HL-60 (cell line): ENCODE measurements at regions not wholly inside any gene's neighbourhood (a gene's known extent, or its start where the extent isn't known, plus 50 kb on each side); places are given as distances from the start of the nearest gene placed in this dataset.

Experiments used
- GABPA ChIP-seq: IDR thresholded peaks from 2 replicates; pipeline ENCODE4 v1.6.1; 2012; ENCODE audit warnings: low read depth
- POLR2AphosphoS5 ChIP-seq: IDR thresholded peaks from 2 replicates; pipeline ENCODE4 v1.6.1; 2012; ENCODE audit warnings: low read depth
- SPI1 ChIP-seq: IDR thresholded peaks from 2 replicates; pipeline ENCODE4 v1.6.1; 2012; ENCODE audit warnings: low read depth, mild to moderate bottlenecking, borderline replicate concordance
- TF ChIP-seq, protein P1 (sequence below): IDR thresholded peaks from one replicate; pipeline ENCODE4 v1.5.1; 2011; ENCODE audit warnings: low read length, control low read depth, inconsistent platforms; ENCODE audit not compliant: insufficient read depth
- TF ChIP-seq, protein P2 (sequence below): IDR thresholded peaks from 2 replicates; pipeline ENCODE4 v1.6.1; 2012; ENCODE audit warnings: low read depth; ENCODE audit not compliant: insufficient replicate concordance

DNA sequence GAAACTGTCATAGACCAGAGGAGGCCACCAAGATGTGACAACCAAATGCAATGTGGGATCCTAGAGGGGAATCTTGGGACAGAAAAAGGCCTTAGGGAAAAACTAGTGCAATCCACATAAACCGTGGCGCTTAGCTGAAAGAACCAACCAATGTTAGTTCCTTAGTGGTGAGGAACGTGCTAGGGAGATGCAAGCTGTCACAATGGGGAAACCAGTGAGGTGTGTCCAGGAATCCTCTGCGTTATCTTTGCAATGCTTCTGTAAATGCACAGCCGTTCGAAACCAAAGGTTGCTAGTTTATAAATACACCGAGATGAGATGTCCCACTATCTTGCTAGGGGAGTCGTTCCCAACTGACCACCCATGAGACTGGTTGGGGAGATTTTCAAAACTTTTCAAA lies 157.0 kb upstream of the ID2 start:
- no peak for TF ChIP-seq POLR2AphosphoS5
- TF ChIP-seq, protein P1, sequence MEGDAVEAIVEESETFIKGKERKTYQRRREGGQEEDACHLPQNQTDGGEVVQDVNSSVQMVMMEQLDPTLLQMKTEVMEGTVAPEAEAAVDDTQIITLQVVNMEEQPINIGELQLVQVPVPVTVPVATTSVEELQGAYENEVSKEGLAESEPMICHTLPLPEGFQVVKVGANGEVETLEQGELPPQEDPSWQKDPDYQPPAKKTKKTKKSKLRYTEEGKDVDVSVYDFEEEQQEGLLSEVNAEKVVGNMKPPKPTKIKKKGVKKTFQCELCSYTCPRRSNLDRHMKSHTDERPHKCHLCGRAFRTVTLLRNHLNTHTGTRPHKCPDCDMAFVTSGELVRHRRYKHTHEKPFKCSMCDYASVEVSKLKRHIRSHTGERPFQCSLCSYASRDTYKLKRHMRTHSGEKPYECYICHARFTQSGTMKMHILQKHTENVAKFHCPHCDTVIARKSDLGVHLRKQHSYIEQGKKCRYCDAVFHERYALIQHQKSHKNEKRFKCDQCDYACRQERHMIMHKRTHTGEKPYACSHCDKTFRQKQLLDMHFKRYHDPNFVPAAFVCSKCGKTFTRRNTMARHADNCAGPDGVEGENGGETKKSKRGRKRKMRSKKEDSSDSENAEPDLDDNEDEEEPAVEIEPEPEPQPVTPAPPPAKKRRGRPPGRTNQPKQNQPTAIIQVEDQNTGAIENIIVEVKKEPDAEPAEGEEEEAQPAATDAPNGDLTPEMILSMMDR, result no peak
- TF ChIP-seq, protein P2, sequence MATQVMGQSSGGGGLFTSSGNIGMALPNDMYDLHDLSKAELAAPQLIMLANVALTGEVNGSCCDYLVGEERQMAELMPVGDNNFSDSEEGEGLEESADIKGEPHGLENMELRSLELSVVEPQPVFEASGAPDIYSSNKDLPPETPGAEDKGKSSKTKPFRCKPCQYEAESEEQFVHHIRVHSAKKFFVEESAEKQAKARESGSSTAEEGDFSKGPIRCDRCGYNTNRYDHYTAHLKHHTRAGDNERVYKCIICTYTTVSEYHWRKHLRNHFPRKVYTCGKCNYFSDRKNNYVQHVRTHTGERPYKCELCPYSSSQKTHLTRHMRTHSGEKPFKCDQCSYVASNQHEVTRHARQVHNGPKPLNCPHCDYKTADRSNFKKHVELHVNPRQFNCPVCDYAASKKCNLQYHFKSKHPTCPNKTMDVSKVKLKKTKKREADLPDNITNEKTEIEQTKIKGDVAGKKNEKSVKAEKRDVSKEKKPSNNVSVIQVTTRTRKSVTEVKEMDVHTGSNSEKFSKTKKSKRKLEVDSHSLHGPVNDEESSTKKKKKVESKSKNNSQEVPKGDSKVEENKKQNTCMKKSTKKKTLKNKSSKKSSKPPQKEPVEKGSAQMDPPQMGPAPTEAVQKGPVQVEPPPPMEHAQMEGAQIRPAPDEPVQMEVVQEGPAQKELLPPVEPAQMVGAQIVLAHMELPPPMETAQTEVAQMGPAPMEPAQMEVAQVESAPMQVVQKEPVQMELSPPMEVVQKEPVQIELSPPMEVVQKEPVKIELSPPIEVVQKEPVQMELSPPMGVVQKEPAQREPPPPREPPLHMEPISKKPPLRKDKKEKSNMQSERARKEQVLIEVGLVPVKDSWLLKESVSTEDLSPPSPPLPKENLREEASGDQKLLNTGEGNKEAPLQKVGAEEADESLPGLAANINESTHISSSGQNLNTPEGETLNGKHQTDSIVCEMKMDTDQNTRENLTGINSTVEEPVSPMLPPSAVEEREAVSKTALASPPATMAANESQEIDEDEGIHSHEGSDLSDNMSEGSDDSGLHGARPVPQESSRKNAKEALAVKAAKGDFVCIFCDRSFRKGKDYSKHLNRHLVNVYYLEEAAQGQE, result no peak
- no peak for TF ChIP-seq GABPA
- no peak for TF ChIP-seq SPI1
